OCI-LY3 (cell line): ENCODE measurements at regions not wholly inside any gene's neighbourhood (a gene's known extent, or its start where the extent isn't known, plus 50 kb on each side); places are given as distances from the start of the nearest gene placed in this dataset.

Experiments
- H2AFZ ChIP-seq: fragments of 200-600, 300-600 bp; shearing (Covaris generic); 2 replicates; pipeline ENCODE4 v1.6.0; 2014; ENCODE audit warnings: antibody characterized with exemption, low read depth, low read length
- H3K27ac ChIP-seq: fragments of 200-600, 300-600 bp; sonication (generic); 2 replicates; pipeline ENCODE4 v1.5.1; 2014; ENCODE audit warnings: mild to moderate bottlenecking, low read length, moderate library complexity, mixed read lengths
- H3K27me3 ChIP-seq: fragments of 200-600, 300-600 bp; sonication (generic); 2 replicates; pipeline ENCODE4 v1.6.1; 2014; ENCODE audit warnings: low read depth, low read length, mixed read lengths
- H3K36me3 ChIP-seq: fragments of 200-600, 300-600 bp; sonication (generic); replicated peaks from 2 replicates; pipeline ENCODE3; 2014; ENCODE audit warnings: low read depth, low read length, mixed read lengths
- H3K4me1 ChIP-seq: fragments of 300-600, 200-600 bp; sonication (generic); 2 replicates; pipeline ENCODE4 v1.6.1; 2014; ENCODE audit warnings: low read length, mixed read lengths
- H3K4me2 ChIP-seq: fragments of 200-600, 300-600 bp; sonication (generic); 2 replicates; pipeline ENCODE4 v1.6.1; 2014; ENCODE audit warnings: low read length, mixed read lengths
- H3K4me3 ChIP-seq: fragments of 300-600, 200-600 bp; sonication (generic); 2 replicates; pipeline ENCODE4 v1.5.1; 2014; ENCODE audit warnings: antibody characterized with exemption, mild to moderate bottlenecking, low read length, moderate library complexity
- H3K79me2 ChIP-seq: fragments of 300-600, 200-600 bp; shearing (Covaris generic); 2 replicates; pipeline ENCODE4 v1.6.1; 2014; ENCODE audit warnings: mild to moderate bottlenecking, low read length, mixed read lengths
- H3K9ac ChIP-seq: fragments of 300-600, 200-600 bp; shearing (Covaris generic); 2 replicates; pipeline ENCODE4 v1.6.0; 2014; ENCODE audit warnings: mild to moderate bottlenecking, low read length, moderate library complexity
- H3K9me3 ChIP-seq: fragments of 200-600, 300-600 bp; shearing (Covaris generic); 2 replicates; pipeline ENCODE4 v1.6.1; 2014; ENCODE audit warnings: low read length, mixed read lengths; ENCODE audit not compliant: insufficient read depth
- H4K20me1 ChIP-seq: fragments of 200-600, 300-600 bp; sonication (generic); 2 replicates; pipeline ENCODE4 v1.6.1; 2016; ENCODE audit warnings: low read length, mixed read lengths; ENCODE audit not compliant: insufficient read depth
- EZH2phosphoT487 ChIP-seq: fragments of 200-600 bp; shearing (Covaris generic); IDR thresholded peaks from 2 replicates; pipeline ENCODE4 v1.6.1; 2018; ENCODE audit warnings: antibody characterized with exemption, mixed run types, low read depth
- TF ChIP-seq, protein P1 (sequence below): fragments of 200-600, 300-600 bp; sonication (generic); IDR thresholded peaks from 2 replicates; pipeline ENCODE4 v1.5.1; 2014; ENCODE audit warnings: antibody characterized with exemption, low read length, low read depth

DNA sequence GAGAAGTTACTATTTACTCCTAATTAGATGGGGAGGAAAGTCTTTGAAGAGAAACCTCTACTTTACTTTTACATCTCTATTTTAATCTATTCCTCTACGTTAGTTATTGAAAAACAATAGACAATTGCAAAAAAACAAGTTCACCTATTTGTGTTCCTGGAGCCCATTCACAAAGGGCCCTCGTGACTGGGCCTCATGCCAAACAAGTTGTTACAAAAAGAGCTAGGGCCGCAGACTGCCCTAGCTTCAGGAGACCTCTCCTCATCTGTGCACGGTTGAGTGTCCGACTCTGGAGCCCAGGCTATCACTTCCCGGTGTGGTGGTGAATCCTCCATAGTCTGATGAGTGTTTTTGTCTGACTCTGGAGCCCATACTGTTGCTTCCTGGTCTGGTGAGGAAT, 190.9 kb downstream of the ZNF486 start:
- Histone ChIP-seq H4K20me1 (no peaks in the 10 kb centered on the region), H3K4me2 (no peak overlapping the region), H3K27ac (no peak overlapping the region), H3K9ac (no peak overlapping the region), H2AFZ (no peak overlapping the region), H3K36me3 (peaks cover 3% of the 10 kb centered on the region), H3K27me3 (no peaks in the 10 kb centered on the region), H3K4me3 (no peak overlapping the region), H3K79me2 (no peaks in the 10 kb centered on the region), H3K9me3 (peaks cover 4% of the 10 kb centered on the region; the same call in 1 of the 2 replicates), H3K4me1 (no peaks in the 10 kb centered on the region)
- TF ChIP-seq, protein P1, sequence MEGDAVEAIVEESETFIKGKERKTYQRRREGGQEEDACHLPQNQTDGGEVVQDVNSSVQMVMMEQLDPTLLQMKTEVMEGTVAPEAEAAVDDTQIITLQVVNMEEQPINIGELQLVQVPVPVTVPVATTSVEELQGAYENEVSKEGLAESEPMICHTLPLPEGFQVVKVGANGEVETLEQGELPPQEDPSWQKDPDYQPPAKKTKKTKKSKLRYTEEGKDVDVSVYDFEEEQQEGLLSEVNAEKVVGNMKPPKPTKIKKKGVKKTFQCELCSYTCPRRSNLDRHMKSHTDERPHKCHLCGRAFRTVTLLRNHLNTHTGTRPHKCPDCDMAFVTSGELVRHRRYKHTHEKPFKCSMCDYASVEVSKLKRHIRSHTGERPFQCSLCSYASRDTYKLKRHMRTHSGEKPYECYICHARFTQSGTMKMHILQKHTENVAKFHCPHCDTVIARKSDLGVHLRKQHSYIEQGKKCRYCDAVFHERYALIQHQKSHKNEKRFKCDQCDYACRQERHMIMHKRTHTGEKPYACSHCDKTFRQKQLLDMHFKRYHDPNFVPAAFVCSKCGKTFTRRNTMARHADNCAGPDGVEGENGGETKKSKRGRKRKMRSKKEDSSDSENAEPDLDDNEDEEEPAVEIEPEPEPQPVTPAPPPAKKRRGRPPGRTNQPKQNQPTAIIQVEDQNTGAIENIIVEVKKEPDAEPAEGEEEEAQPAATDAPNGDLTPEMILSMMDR, result no peak
- TF ChIP-seq EZH2phosphoT487, result no peak

DNA sequence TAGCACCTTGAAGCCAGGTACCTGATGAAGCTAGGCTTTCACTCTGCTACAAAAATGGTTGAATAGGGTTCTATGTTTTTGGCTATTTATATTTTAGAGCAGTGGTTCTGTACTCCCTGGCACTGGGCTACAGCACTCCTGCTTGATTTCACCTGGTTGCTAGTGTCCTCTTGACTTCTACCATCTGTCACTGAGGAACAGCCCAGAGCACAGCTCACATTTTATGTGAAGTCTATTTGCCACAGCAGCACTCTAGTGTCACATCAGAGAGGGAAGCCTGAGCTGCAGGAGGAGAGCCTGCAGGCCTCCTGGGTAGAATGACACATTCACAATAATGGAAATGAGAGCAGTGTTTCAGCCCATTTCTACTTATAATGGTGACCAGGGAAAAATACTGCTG, 184.2 kb downstream of the ZNF486 start:
- Histone ChIP-seq H3K4me1 (no peaks in the 10 kb centered on the region), H3K9ac (no peak overlapping the region), H3K9me3 (peaks cover 4% of the 10 kb centered on the region; the same call in 1 of the 2 replicates), H3K27ac (no peak overlapping the region), H3K4me2 (no peak overlapping the region), H2AFZ (no peak overlapping the region), H3K36me3 (peaks cover 3% of the 10 kb centered on the region), H3K4me3 (no peak overlapping the region), H3K27me3 (no peaks in the 10 kb centered on the region), H3K79me2 (no peaks in the 10 kb centered on the region), H4K20me1 (no peaks in the 10 kb centered on the region)
- TF ChIP-seq EZH2phosphoT487, result no peak
- TF ChIP-seq, protein P1, result no peak

- no peaks in the 10 kb centered on the region for H3K36me3 ChIP-seq
- H3K4me3 ChIP-seq, result no peak overlapping the region
- no peak overlapping the region for H2AFZ ChIP-seq
- H3K9ac ChIP-seq, result no peak overlapping the region
- H3K4me2 ChIP-seq, result no peak overlapping the region
- H3K4me1 ChIP-seq, result no peaks in the 10 kb centered on the region
- no peak overlapping the region for H3K27ac ChIP-seq
- H4K20me1 ChIP-seq, result no peaks in the 10 kb centered on the region
- TF ChIP-seq, protein P1, result no peak
- no peak for TF ChIP-seq EZH2phosphoT487
- no peaks in the 10 kb centered on the region for H3K79me2 ChIP-seq
- H3K9me3 ChIP-seq, result no peaks in the 10 kb centered on the region
- no peaks in the 10 kb centered on the region for H3K27me3 ChIP-seq
Measured at GRCh38 chr19:20349206-20349605, 182.2 kb downstream of the ZNF486 start.

- no peak for TF ChIP-seq EZH2phosphoT487
- TF ChIP-seq, protein P1, result no peak
- no peaks in the 10 kb centered on the region for H3K9me3 ChIP-seq
Measured at GRCh38 chr19:20339444-20339843, 172.4 kb downstream of the ZNF486 start.

More at GRCh38 chr19:20339444-20339843, 172.4 kb downstream of the ZNF486 start:
- H4K20me1 ChIP-seq, result no peaks in the 10 kb centered on the region
- H3K79me2 ChIP-seq, result no peaks in the 10 kb centered on the region
- H3K4me2 ChIP-seq, result no peak overlapping the region
- no peak overlapping the region for H3K9ac ChIP-seq
- no peaks in the 10 kb centered on the region for H3K4me1 ChIP-seq
- no peak overlapping the region for H3K4me3 ChIP-seq
- H3K36me3 ChIP-seq, result no peaks in the 10 kb centered on the region
- H3K27me3 ChIP-seq, result no peaks in the 10 kb centered on the region
- H3K27ac ChIP-seq, result no peak overlapping the region
- no peak overlapping the region for H2AFZ ChIP-seq
